H9 (cell line): ENCODE measurements at regions not wholly inside any gene's neighbourhood (a gene's known extent, or its start where the extent isn't known, plus 50 kb on each side); places are given as distances from the start of the nearest gene placed in this dataset.

Experiments used
- DNase-seq: peaks from one replicate; pipeline ENCODE4 v3.0.0-alpha.2; 2017
- H2AFZ ChIP-seq: one replicate; pipeline ENCODE4 v1.6.1; 2013; ENCODE audit warnings: mild to moderate bottlenecking, low read length, control low read depth, moderate library complexity
- H2AK5ac ChIP-seq: 2 replicates; pipeline ENCODE4 v1.6.1; 2013; ENCODE audit warnings: low read length, control low read depth, mixed read lengths; ENCODE audit not compliant: insufficient read length
- H2BK120ac ChIP-seq: one replicate; pipeline ENCODE4 v1.6.1; 2013; ENCODE audit warnings: low read depth, mild to moderate bottlenecking, low read length, control low read depth, inconsistent platforms; ENCODE audit not compliant: poor library complexity, severe bottlenecking
- H2BK12ac ChIP-seq: 2 replicates; pipeline ENCODE4 v1.6.1; 2013; ENCODE audit warnings: low read length, control low read depth, mixed read lengths, low read depth; ENCODE audit not compliant: insufficient read length
- H2BK15ac ChIP-seq: 2 replicates; pipeline ENCODE4 v1.6.1; 2013; ENCODE audit warnings: low read depth, low read length, control low read depth
- H2BK20ac ChIP-seq: one replicate; pipeline ENCODE4 v1.6.1; 2013; ENCODE audit warnings: low read depth, mild to moderate bottlenecking, low read length, control low read depth, inconsistent platforms; ENCODE audit not compliant: poor library complexity, severe bottlenecking
- H2BK5ac ChIP-seq: 2 replicates; pipeline ENCODE4 v1.6.1; 2013; ENCODE audit warnings: low read length, control low read depth, mixed read lengths; ENCODE audit not compliant: insufficient read length
- H3K14ac ChIP-seq: 2 replicates; pipeline ENCODE4 v1.6.1; 2013; ENCODE audit warnings: low read length, control low read depth; ENCODE audit not compliant: insufficient read depth
- H3K18ac ChIP-seq: 2 replicates; pipeline ENCODE4 v1.6.1; 2013; ENCODE audit warnings: low read depth, mild to moderate bottlenecking, mixed read lengths, low read length, control low read depth; ENCODE audit not compliant: insufficient read length
- H3K23ac ChIP-seq: 2 replicates; pipeline ENCODE4 v1.6.1; 2013; ENCODE audit warnings: low read length, control low read depth, mixed read lengths, low read depth; ENCODE audit not compliant: insufficient read length
- H3K23me2 ChIP-seq: 2 replicates; pipeline ENCODE4 v1.6.1; 2013; ENCODE audit warnings: low read depth, mild to moderate bottlenecking, mixed read lengths, low read length, control low read depth; ENCODE audit not compliant: insufficient read length, poor library complexity, severe bottlenecking
- H3K27ac ChIP-seq: 2 replicates; pipeline ENCODE4 v1.5.1; 2013; ENCODE audit warnings: low read length, control low read depth, mixed read lengths, low read depth; ENCODE audit not compliant: insufficient read length
- H3K27me3 ChIP-seq: 2 replicates; pipeline ENCODE4 v1.6.1; 2013; ENCODE audit warnings: low read length, control low read depth, inconsistent platforms; ENCODE audit not compliant: insufficient read depth
- H3K4ac ChIP-seq: 2 replicates; pipeline ENCODE4 v1.6.1; 2013; ENCODE audit warnings: low read depth, mild to moderate bottlenecking, control low read depth, inconsistent platforms, low read length, moderate library complexity
- H3K4me1 ChIP-seq: 2 replicates; pipeline ENCODE4 v1.6.1; 2013; ENCODE audit warnings: low read length, control low read depth, inconsistent platforms; ENCODE audit not compliant: insufficient read depth
- H3K4me2 ChIP-seq: 2 replicates; pipeline ENCODE4 v1.6.1; 2013; ENCODE audit warnings: low read length, control low read depth, mixed read lengths; ENCODE audit not compliant: insufficient read length, insufficient read depth
- H3K56ac ChIP-seq: 2 replicates; pipeline ENCODE4 v1.6.1; 2013; ENCODE audit warnings: low read depth, mild to moderate bottlenecking, mixed read lengths, low read length, control low read depth; ENCODE audit not compliant: insufficient read length
- H3K79me1 ChIP-seq: 2 replicates; pipeline ENCODE4 v1.6.1; 2013; ENCODE audit warnings: low read depth, mild to moderate bottlenecking, moderate library complexity, low read length, control low read depth, inconsistent platforms; ENCODE audit not compliant: insufficient read depth, poor library complexity, severe bottlenecking
- H3K79me2 ChIP-seq: 2 replicates; pipeline ENCODE4 v1.6.1; 2013; ENCODE audit warnings: low read length, control low read depth, inconsistent platforms; ENCODE audit not compliant: insufficient read depth
- H3K9ac ChIP-seq: 2 replicates; pipeline ENCODE4 v1.6.1; 2013; ENCODE audit warnings: low read length, control low read depth, mixed read lengths; ENCODE audit not compliant: insufficient read length; ENCODE audit errors: extremely low read depth
- H3K9me3 ChIP-seq: one replicate; pipeline ENCODE4 v1.6.1; 2013; ENCODE audit warnings: low read depth, low read length, inconsistent platforms; ENCODE audit not compliant: control insufficient read depth
- H3T11ph ChIP-seq: one replicate; pipeline ENCODE4 v1.6.1; 2013; ENCODE audit warnings: mild to moderate bottlenecking, low read length, control low read depth, inconsistent platforms
- H4K20me1 ChIP-seq: one replicate; pipeline ENCODE4 v1.6.1; 2013; ENCODE audit not compliant: control insufficient read depth, insufficient read length, insufficient read depth
- H4K5ac ChIP-seq: 2 replicates; pipeline ENCODE4 v1.6.1; 2013; ENCODE audit warnings: low read depth, mild to moderate bottlenecking, mixed read lengths, low read length, control low read depth; ENCODE audit not compliant: insufficient read length
- H4K8ac ChIP-seq: replicated peaks from 2 replicates; pipeline ENCODE4 v1.6.1; 2013; ENCODE audit warnings: low read length, control low read depth, mixed read lengths, low read depth; ENCODE audit not compliant: insufficient read length
- H4K91ac ChIP-seq: 2 replicates; pipeline ENCODE4 v1.6.1; 2013; ENCODE audit warnings: low read depth, mild to moderate bottlenecking, moderate library complexity, mixed read lengths, low read length, control low read depth; ENCODE audit not compliant: insufficient read length
- H3K27ac Mint-ChIP-seq, 3 experiments: 2 replicates in 2 of 3; 3 replicates in 1 of 3; pipeline ENCODE4 v1.8.0; 2020 to 2021; ENCODE audit warnings: mixed read lengths in 3 of 3, mild to moderate bottlenecking in 1 of 3, moderate library complexity in 1 of 3
- H3K27me3 Mint-ChIP-seq: 2 replicates; pipeline ENCODE4 v1.8.0; 2021; ENCODE audit warnings: low read depth, mild to moderate bottlenecking, moderate library complexity, mixed read lengths
- H3K36me3 Mint-ChIP-seq, 3 experiments: 2 replicates in 2 of 3; 3 replicates in 1 of 3; pipeline ENCODE4 v1.8.0; 2020 to 2021; ENCODE audit warnings: low read depth in 3 of 3, mixed read lengths in 3 of 3; ENCODE audit not compliant: insufficient read depth in 1 of 3
- H3K4me1 Mint-ChIP-seq, 2 experiments: 2 replicates each; pipeline ENCODE4 v1.8.0; 2020; ENCODE audit warnings: mixed read lengths in 2 of 2
- H3K4me3 Mint-ChIP-seq, 2 experiments: 2 replicates in 1 of 2; 3 replicates in 1 of 2; pipeline ENCODE4 v1.8.0; 2020 to 2021; ENCODE audit warnings: mild to moderate bottlenecking in 2 of 2, mixed read lengths in 2 of 2, moderate library complexity in 1 of 2
- H3K9me3 Mint-ChIP-seq, 2 experiments: 2 replicates in 1 of 2; 3 replicates in 1 of 2; pipeline ENCODE4 v1.8.0; 2020; ENCODE audit warnings: mild to moderate bottlenecking in 2 of 2, mixed read lengths in 2 of 2, moderate library complexity in 1 of 2
- WGBS: extraction: QIAGEN DNeasy Blood & Tissue Kit; methylation state at CpG from one replicate; pipeline ENCODE4 v1.1.7; 2013; ENCODE audit warnings: missing lambda C conversion rate, low lambda C conversion rate, mixed read lengths; ENCODE audit not compliant: insufficient read length; ENCODE audit errors: extremely low coverage; 5-methylcytosine and 5-hydroxymethylcytosine counted together
- TF ChIP-seq, protein P1 (sequence below): fragments of 200-600 bp; sonication (generic); conservative IDR thresholded peaks from 3 replicates; pipeline ENCODE4 v1.8.0; 2021; ENCODE audit warnings: antibody characterized with exemption, mild to moderate bottlenecking

DNA sequence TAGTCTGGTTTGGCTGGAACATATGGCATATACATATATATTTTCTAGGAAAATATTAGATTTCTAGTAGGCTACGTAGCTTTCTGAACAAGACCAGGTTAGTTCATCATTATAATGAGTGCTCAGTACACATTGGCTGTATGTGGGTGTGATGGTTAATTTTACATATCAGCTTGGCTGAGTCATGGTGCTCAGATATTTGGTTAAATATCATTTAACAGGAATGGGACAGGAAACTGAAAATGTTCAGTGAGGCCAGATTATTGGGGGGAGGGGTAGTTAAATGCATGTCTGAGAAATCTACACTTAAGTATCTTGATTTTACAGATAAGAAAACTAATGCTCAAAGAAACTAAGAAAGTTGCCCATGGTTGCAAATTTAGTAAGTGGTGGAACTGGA, 160.1 kb downstream of the RBMX2 start:
- Histone ChIP-seq H3K4me2 (no peak overlapping the region), H2BK12ac (no peak overlapping the region), H3K18ac (no peak overlapping the region), H2BK20ac (no peak overlapping the region), H3K23ac (no peak overlapping the region), H4K91ac (no peak overlapping the region), H2AK5ac (no peak overlapping the region), H3K9ac (no peak overlapping the region), H3K23me2 (no peaks in the 10 kb centered on the region), H3K56ac (no peak overlapping the region), H3K4me1 (no peaks in the 10 kb centered on the region), H3K4ac (no peak overlapping the region), H3K27me3 (no peaks in the 10 kb centered on the region), H2BK5ac (no peak overlapping the region), H4K8ac (no peak overlapping the region), H3K27ac (no peak overlapping the region), H4K20me1 (no peaks in the 10 kb centered on the region), H3K79me2 (no peaks in the 10 kb centered on the region), H2BK15ac (no peak overlapping the region), H3T11ph (no peak overlapping the region), H3K79me1 (no peaks in the 10 kb centered on the region), H4K5ac (no peak overlapping the region), H2AFZ (no peak overlapping the region), H3K9me3 (no peaks in the 10 kb centered on the region), H3K14ac (no peak overlapping the region), H2BK120ac (no peak overlapping the region)
- peaks cover 0 to 2% (median 0%) of the 10 kb centered on the region in 3 experiments; a peak in 2 of 7 replicates for H3K36me3 Mint-ChIP-seq
- TF ChIP-seq, protein P1, sequence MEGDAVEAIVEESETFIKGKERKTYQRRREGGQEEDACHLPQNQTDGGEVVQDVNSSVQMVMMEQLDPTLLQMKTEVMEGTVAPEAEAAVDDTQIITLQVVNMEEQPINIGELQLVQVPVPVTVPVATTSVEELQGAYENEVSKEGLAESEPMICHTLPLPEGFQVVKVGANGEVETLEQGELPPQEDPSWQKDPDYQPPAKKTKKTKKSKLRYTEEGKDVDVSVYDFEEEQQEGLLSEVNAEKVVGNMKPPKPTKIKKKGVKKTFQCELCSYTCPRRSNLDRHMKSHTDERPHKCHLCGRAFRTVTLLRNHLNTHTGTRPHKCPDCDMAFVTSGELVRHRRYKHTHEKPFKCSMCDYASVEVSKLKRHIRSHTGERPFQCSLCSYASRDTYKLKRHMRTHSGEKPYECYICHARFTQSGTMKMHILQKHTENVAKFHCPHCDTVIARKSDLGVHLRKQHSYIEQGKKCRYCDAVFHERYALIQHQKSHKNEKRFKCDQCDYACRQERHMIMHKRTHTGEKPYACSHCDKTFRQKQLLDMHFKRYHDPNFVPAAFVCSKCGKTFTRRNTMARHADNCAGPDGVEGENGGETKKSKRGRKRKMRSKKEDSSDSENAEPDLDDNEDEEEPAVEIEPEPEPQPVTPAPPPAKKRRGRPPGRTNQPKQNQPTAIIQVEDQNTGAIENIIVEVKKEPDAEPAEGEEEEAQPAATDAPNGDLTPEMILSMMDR = no peak
- peaks cover 0 to 2% of the 10 kb centered on the region in 2 experiments; a peak in 1 of 5 replicates for H3K9me3 Mint-ChIP-seq
- no peak overlapping the region for H3K4me3 Mint-ChIP-seq
- DNase-seq = no peak
- peaks cover 4% of the 10 kb centered on the region for H3K27me3 Mint-ChIP-seq
- WGBS = no CpG with 5 or more reads among the region's 1 CpG
- no peak overlapping the region for H3K27ac Mint-ChIP-seq
- H3K4me1 Mint-ChIP-seq = peaks cover 4 to 8% of the 10 kb centered on the region in 2 experiments
